LNCAP (cell line): ENCODE measurements at regions not wholly inside any gene's neighbourhood (a gene's known extent, or its start where the extent isn't known, plus 50 kb on each side); places are given as distances from the start of the nearest gene placed in this dataset.

Experiments
- CTCF ChIP-seq: fragments of 450-650 bp; IDR thresholded peaks from 2 replicates; pipeline ENCODE4 v1.5.1; 2017; ENCODE audit warnings: mild to moderate bottlenecking

- no peak for TF ChIP-seq CTCF
These were observed 109.9 kb downstream of the TLE3 start for GRCh38 chr15:69987492-69988489.

- TF ChIP-seq CTCF = no peak
These were observed 109.0 kb downstream of the TLE3 start for GRCh38 chr15:69988541-69989225.

GRCh38 chr15:69990566-69991421 is 106.9 kb downstream of the TLE3 start:
- no peak for TF ChIP-seq CTCF

- TF ChIP-seq CTCF = no peak
These were observed 106.2 kb downstream of the TLE3 start for GRCh38 chr15:69991551-69991980.

- TF ChIP-seq CTCF = no peak
These were observed 105.4 kb downstream of the TLE3 start for GRCh38 chr15:69992348-69992747.

GRCh38 chr15:69994429-69995205 is 103.1 kb downstream of the TLE3 start:
- no peak for TF ChIP-seq CTCF
